NCI-H2081 (cell line): ENCODE measurements at regions not wholly inside any gene's neighbourhood (a gene's known extent, or its start where the extent isn't known, plus 50 kb on each side); places are given as distances from the start of the nearest gene placed in this dataset.
"Not testable (repeated sequence)": the region's sequence is repeated elsewhere in the genome, so short reads cannot be mapped to it uniquely, and the experiment has no call there.

ENCODE experiments used
- DNase-seq, 2 experiments: peaks; one replicate each; lab custom pipeline; 2025; lab: John Stamatoyannopoulos, UW

- DNase-seq = peak; percentile 17 to 57
Observed at GRCh38 chr15:81939604-81940440, 106.0 kb downstream of the MEX3B start.

GRCh38 chr15:81937189-81937588, 108.6 kb downstream of the MEX3B start:
- no peak for DNase-seq

DNA sequence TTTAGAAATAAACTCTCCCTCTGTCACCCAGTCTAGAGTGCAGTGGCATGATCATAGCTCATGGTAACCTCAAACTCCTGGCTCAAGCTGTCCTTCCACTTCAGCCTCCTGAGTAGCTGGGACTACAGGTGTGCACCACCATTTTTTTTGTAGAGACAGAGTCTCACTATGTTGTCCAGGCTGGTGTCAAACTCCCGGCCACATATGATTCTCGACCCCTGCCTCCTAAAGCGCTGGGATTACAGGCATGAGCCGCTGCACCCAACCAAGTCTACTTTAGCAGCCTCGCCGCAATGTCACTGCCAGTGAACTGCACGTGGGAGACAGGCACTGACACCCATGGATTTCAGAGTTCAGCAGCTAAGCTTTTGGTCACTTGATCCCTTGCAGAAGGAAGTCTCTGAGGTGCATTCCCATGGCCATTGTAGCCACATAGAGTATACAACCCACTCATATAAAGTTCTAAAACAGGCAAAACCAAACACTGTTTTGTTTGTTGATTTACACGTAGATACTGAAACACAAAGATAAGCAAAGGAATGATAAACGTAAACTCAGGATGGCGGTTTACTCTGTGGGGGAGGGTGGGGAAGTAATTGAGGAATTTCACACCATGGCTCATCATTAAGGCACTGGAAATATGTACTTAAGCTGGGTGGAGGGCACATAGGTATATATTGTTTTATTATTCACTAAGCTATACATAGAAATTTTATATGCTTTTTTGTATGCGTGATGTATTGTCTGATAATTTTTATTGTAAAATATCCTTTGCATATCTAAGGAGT, 115.0 kb downstream of the MEX3B start:
- DNase-seq = no peak

DNA sequence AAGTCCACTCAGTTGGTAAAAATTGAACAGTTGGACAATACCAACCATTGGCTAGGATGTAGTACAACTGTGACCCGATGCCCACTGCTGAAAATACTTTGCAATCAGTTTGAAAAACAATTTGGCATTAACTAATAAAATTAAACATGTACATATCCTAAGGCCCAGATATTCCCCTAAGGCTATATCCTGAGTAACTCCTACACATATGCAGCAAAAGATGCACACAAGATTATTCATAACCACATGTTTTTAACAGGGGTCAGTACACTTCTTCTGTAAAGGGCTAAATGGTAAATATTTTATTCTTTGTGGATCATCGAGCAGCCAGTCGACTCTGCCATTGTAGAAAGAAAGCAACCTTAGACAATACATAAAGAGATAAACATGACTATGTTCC, 116.3 kb downstream of the MEX3B start:
- DNase-seq = no peak

- DNase-seq = no peak
Observed at GRCh38 chr15:81926981-81927380, 118.8 kb downstream of the MEX3B start.

GRCh38 chr15:81924729-81925128, 121.1 kb downstream of the MEX3B start:
- DNase-seq = no peak

- no peak for DNase-seq
Observed at GRCh38 chr15:81923561-81924350, 122.1 kb downstream of the MEX3B start.

GRCh38 chr15:81922143-81922542, 123.7 kb downstream of the MEX3B start:
- DNase-seq = no peak

DNA sequence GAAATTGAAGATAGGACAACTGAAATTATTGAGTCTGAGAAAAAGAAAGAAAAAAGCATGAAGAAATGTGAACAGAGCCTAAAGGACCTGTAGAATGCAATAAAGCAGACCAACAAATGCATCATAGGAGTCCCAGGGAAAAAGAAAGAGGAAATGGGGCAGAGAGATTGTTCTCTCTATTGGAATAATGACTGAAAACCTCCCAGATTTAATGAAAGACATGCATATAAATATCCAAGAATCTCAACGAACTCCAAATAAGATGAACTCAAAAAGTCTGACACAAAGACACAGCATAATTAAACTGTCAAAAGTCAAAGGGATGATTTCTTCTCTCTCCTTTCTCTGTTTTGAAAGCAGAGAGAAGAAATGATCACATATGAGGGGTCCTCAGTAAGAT, 124.7 kb downstream of the MEX3B start:
- DNase-seq = no peak

DNA sequence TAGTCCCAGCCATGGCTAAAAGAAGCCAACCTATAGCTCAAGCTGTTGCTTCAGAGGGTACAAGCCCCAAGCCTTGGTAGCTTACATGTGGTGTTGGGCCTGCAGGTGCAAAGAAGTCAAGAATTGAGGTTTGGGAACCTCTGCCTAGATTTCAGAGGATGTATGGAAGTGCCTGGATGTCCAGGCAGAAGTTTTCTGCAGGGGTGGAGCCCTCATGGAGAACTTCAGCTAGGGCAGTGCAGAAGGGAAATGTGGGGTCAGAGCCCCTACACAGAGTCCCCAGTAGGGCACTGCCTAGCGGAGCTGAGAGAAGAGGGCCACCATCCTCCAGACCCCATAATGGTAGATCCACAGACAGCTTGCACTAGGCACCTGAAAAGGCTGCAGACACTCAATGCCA, 127.1 kb downstream of the MEX3B start:
- not testable (repeated sequence) for DNase-seq

DNA sequence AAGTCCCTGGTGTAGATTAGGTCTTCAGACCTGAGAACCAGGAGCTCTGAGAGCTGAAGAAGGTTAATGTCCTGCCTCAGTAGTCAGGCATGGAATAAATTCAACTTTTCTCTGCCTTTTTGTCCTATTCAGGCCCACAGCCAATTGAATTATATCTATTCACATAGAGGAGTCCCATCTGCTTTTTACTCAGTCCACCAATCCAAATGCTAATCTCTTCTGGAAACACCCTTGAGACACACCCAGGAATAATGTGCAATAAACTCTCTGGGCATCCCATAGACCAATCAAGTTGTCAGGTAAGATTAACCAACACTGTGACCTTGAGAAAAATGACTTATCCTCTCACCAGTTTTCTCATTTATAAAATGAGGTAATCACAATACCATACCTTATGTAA, 129.4 kb downstream of the MEX3B start:
- DNase-seq = no peak

DNA sequence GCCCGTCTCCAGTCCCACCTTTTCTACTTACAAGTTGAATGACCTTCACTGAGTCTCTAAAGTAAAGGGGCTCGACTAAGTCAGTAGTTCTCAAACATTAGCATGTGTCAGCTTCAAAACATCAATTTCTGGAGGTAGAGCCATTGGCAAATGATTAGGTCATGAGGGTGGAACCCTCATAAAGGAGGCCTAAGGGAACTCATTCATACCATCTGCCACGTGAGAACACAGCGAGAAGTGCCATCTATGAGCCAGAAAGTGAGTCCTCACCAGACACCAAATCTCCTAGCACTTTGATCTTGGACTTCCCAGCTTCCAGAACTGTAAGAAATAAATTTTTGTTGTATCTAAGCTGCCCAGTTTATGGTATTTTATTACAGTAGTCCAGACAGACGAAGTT, 129.8 kb downstream of the MEX3B start:
- no peak for DNase-seq

GRCh38 chr15:81914734-81915256, 131.0 kb downstream of the MEX3B start:
- peak; percentile 31 to 65 for DNase-seq

DNA sequence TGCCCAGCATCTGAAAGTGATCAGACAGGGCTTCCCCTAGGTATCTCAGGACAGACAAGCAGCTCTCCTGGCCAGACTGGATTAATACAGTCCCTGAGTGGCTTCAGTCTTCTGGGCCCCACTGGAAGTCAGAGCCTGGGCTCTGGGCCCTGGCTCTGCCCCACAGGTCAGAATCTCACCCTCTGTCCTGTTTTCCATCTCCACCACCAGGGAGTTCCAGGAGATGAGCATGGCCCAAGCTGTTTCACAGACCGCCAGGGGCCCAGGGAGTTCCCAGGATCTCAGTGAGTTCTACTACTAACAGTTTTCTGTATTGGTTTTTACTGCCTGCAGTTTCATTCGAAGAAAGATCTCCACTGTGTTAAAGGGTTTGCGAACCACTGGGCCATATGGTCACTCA, 131.5 kb downstream of the MEX3B start:
- DNase-seq = no peak

DNA sequence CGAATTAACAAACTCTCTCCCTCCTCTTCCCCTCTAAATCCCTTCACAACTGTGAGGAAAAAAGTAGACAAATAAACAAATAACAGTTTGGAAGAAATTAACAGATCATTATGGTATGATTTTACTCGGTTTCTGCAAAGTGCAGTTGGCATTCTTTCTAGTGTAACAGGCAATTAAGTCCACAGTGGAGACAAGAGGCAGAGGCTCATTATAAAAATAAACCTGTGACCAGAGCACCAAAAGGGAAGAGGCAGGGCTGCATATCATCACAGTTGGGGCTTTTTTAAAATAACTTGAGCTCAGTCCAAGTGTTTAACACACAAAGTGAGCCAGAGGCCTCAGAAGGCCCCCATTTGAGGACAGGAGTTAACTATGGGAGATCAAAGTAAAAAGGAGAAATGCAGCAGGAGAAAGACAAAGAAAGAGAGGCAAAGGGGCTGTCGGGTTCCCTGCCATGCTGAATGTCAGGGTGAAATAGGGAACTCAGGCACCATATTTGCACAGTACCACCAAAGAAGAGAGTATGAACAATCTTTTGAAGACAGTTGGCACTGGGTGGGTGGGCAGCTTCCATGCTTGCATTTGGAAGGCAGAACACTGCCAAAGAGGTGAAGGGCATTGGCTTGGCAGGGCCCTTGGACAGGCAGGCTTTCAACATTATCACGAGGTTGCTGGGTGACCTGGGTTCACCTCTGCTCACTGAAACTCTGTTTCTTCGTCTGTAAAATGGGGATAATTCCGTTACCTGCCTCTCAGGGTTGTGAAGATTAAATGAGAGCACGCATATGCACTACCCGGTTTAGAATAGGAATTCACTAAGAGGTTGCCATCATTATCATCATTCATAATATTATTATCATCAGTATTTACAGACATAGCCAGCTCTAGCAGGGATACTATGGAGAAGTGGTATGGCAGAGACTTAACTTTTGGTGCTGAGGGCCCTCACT, 134.5 kb downstream of the MEX3B start:
- peak in 1 of 2 experiments; percentile 3 for DNase-seq

- DNase-seq = no peak
Observed at GRCh38 chr15:81910355-81911021, 135.3 kb downstream of the MEX3B start.

DNA sequence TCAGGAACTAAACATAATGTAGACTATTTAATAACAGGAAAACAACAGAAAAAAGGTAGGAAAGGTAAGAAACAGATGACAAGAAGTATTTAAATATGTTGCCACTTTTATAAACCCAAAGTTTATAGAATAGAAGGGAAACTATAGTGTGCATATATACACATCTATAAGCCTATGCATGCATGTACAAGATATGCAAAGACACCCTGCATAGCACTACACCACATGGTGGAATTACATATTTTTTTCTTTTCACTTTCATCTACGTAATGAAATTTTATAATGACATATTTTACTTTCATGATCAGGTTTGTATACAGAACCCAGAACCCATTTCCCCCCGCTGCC, 136.8 kb downstream of the MEX3B start:
- DNase-seq = no peak

DNA sequence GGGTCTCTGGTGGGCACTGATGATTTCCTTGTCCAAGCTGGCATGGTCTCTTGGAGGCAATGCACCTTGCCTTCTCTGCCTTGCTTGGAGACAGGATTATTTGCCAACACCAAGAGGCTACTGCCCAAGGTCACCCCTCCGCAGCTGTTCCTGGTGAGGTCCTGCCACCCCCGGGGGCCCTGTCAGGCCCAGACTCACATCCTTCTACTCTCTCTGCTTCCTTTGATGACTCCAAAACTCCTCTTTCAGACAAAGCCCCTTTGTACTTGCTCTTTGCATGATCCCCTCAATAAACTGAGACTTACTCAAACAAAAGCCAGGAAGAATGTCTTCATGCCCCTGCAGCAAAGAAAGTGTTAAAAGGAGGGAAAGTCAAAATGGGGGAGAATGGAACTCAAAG, 137.7 kb downstream of the MEX3B start:
- DNase-seq = no peak

DNA sequence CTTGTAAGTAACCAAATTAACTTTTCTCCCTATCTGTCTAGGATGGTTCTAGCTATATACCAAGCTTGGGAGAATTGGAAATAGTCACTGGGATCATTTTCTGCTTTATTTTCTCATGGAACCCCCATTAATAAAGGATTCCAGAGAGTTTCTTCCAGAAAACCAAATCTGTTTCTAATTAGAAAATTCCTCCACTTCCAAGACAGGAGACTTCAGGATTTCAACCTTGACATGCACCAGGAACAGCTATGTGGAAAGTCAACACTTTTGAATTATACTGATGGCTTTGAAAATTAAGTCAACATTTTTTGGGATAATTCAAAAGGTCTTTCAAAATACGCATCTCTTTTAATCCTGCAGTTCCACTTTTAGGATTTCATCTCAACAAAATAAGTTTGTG, 138.3 kb downstream of the MEX3B start:
- no peak for DNase-seq

GRCh38 chr15:81905889-81906288, 139.9 kb downstream of the MEX3B start:
- DNase-seq = no peak

GRCh38 chr15:81901319-81901718, 144.5 kb downstream of the MEX3B start:
- DNase-seq = no peak
